ENCODE measurements at regions not wholly inside any gene's neighbourhood (a gene's known extent, or its start where the extent isn't known, plus 50 kb on each side); places are given as distances from the start of the nearest gene placed in this dataset.

DNA sequence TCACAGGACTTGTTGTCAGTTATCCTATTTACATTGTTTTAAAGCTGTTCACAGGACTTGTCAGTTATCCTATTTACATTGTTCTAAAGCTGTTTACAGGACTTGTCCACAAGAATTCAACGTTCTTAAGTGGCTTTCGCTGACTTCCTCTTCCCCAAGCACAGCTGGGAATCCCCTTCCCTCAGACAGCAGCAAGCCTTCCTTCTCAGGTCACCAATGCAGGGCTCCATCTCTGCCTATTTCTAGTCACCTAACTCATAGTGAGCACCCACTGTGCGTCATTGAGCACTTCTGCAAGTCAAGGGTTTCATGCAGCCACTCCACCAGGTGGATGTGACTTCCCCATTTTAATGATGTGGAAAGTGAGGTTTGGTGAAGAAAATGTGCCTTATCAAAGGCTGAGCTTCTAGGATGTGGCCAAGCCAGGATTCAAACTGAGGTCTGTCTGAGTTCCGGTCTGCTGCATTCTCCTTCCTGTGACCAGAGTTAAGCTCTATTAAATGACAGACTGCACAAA lies 109.8 kb upstream of the ZNF462 start:
- H3K9ac ChIP-seq (ENCODE audit: low read length), result no peak overlapping the region
- H3K4me3 ChIP-seq (ENCODE audit: low read depth, low read length), result no peak overlapping the region
- no peaks in the 10 kb centered on the region for H3K36me3 ChIP-seq (ENCODE audit: control insufficient read depth, insufficient read depth, low read length)
- H3K27me3 ChIP-seq (ENCODE audit: control insufficient read depth, insufficient read depth, low read length), result no peaks in the 10 kb centered on the region
- no peaks in the 10 kb centered on the region for H3K9me3 ChIP-seq (ENCODE audit: control insufficient read depth, insufficient read depth, low read depth, low read length)
- peaks cover 25% of the 10 kb centered on the region for H3K4me1 ChIP-seq (ENCODE audit: control insufficient read depth, insufficient read depth, low read length)
- no peak overlapping the region for H3K27ac ChIP-seq (ENCODE audit: low read depth, low read length)

DNA sequence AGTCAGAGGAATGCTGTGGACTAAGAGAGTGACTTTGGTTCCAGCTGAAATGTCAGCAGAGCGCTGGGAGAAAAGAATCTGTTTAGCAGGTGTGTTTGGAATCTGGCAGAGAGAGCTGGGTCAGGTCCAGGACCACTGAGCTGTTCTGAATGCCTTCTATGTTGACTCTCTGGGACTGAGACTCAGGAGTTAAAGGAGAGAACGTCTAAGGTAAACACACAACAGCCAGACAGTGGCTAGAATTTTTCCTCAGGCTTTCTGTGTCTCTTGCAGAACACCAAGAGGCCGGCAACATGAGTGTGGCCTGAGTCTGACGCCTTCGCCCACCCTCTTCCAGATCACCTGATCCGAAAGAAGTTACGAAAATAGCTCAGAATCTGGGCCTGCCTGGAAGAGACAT lies 107.2 kb upstream of the ZNF462 start:
- H3K9me3 ChIP-seq (ENCODE audit: control insufficient read depth, insufficient read depth, low read depth, low read length), result no peaks in the 10 kb centered on the region
- H3K4me3 ChIP-seq (ENCODE audit: low read depth, low read length), result no peak overlapping the region
- H3K27ac ChIP-seq (ENCODE audit: low read depth, low read length), result no peak overlapping the region
- H3K27me3 ChIP-seq (ENCODE audit: control insufficient read depth, insufficient read depth, low read length), result no peaks in the 10 kb centered on the region
- no peaks in the 10 kb centered on the region for H3K36me3 ChIP-seq (ENCODE audit: control insufficient read depth, insufficient read depth, low read length)
- peaks cover 41% of the 10 kb centered on the region for H3K4me1 ChIP-seq (ENCODE audit: control insufficient read depth, insufficient read depth, low read length)
- no peak overlapping the region for H3K9ac ChIP-seq (ENCODE audit: low read length)

- Histone ChIP-seq H3K9ac (ENCODE audit: low read length) (no peak overlapping the region), H3K9me3 (ENCODE audit: control insufficient read depth, insufficient read depth, low read depth, low read length) (no peaks in the 10 kb centered on the region), H3K4me1 (ENCODE audit: control insufficient read depth, insufficient read depth, low read length) (peaks cover 41% of the 10 kb centered on the region), H3K27me3 (ENCODE audit: control insufficient read depth, insufficient read depth, low read length) (no peaks in the 10 kb centered on the region), H3K36me3 (ENCODE audit: control insufficient read depth, insufficient read depth, low read length) (no peaks in the 10 kb centered on the region), H3K27ac (ENCODE audit: low read depth, low read length) (no peak overlapping the region), H3K4me3 (ENCODE audit: low read depth, low read length) (no peak overlapping the region)
Observed at GRCh38 chr9:106757514-106757913, 105.5 kb upstream of the ZNF462 start.

DNA sequence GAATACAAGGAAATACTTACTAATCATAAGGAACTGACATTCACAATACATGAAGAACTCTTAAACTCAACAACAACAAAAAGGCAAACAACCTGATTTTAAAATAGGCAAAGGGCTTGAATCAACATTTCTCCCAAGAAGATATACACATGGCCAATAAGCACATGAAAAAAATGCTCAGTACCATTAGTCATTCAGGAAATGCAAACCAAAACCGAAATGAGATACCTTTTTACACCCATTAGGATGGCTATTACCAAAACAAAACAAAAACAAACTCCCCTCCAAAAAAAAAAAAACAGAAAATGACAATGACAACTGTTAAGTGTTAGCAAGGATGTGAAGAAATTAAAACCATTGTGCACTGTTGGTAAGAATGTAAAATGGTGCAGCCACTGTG lies 104.1 kb upstream of the ZNF462 start:
- no peaks in the 10 kb centered on the region for H3K36me3 ChIP-seq (ENCODE audit: control insufficient read depth, insufficient read depth, low read length)
- no peaks in the 10 kb centered on the region for H3K27me3 ChIP-seq (ENCODE audit: control insufficient read depth, insufficient read depth, low read length)
- no peaks in the 10 kb centered on the region for H3K9me3 ChIP-seq (ENCODE audit: control insufficient read depth, insufficient read depth, low read depth, low read length)
- H3K9ac ChIP-seq (ENCODE audit: low read length), result no peak overlapping the region
- H3K4me1 ChIP-seq (ENCODE audit: control insufficient read depth, insufficient read depth, low read length), result peaks cover 33% of the 10 kb centered on the region
- H3K27ac ChIP-seq (ENCODE audit: low read depth, low read length), result no peak overlapping the region
- H3K4me3 ChIP-seq (ENCODE audit: low read depth, low read length), result no peak overlapping the region

GRCh38 chr9:106761493-106761892 lies 101.5 kb upstream of the ZNF462 start:
- no peak overlapping the region for H3K27ac ChIP-seq (ENCODE audit: low read depth, low read length)
- peaks cover 28% of the 10 kb centered on the region for H3K4me1 ChIP-seq (ENCODE audit: control insufficient read depth, insufficient read depth, low read length)
- no peak overlapping the region for H3K4me3 ChIP-seq (ENCODE audit: low read depth, low read length)
- no peaks in the 10 kb centered on the region for H3K27me3 ChIP-seq (ENCODE audit: control insufficient read depth, insufficient read depth, low read length)
- no peak overlapping the region for H3K9ac ChIP-seq (ENCODE audit: low read length)
- no peaks in the 10 kb centered on the region for H3K36me3 ChIP-seq (ENCODE audit: control insufficient read depth, insufficient read depth, low read length)
- H3K9me3 ChIP-seq (ENCODE audit: control insufficient read depth, insufficient read depth, low read depth, low read length), result no peaks in the 10 kb centered on the region

DNA sequence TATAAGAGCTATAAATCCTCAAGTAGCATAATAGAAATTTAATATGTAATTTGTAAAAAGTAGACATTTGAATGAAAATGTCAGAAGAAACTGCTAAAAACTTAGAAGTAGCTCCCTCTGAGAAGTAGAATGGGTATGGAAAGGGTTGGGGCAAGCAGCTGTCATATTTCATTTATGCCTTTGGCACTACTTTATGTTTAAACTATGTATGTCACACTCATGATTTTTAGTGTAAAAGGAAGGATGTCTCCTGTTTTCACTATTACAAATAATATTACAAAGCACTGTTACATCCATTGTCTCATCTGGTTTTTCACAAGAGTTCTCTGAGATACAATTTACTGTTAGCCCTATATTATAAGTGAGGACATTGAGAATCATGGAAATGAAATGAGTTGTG lies 96.3 kb upstream of the ZNF462 start:
- H3K4me3 ChIP-seq (ENCODE audit: low read depth, low read length), result no peak overlapping the region
- H3K9me3 ChIP-seq (ENCODE audit: control insufficient read depth, insufficient read depth, low read depth, low read length), result no peaks in the 10 kb centered on the region
- H3K36me3 ChIP-seq (ENCODE audit: control insufficient read depth, insufficient read depth, low read length), result no peaks in the 10 kb centered on the region
- no peaks in the 10 kb centered on the region for H3K27me3 ChIP-seq (ENCODE audit: control insufficient read depth, insufficient read depth, low read length)
- no peak overlapping the region for H3K9ac ChIP-seq (ENCODE audit: low read length)
- H3K4me1 ChIP-seq (ENCODE audit: control insufficient read depth, insufficient read depth, low read length), result no peaks in the 10 kb centered on the region
- H3K27ac ChIP-seq (ENCODE audit: low read depth, low read length), result no peak overlapping the region

DNA sequence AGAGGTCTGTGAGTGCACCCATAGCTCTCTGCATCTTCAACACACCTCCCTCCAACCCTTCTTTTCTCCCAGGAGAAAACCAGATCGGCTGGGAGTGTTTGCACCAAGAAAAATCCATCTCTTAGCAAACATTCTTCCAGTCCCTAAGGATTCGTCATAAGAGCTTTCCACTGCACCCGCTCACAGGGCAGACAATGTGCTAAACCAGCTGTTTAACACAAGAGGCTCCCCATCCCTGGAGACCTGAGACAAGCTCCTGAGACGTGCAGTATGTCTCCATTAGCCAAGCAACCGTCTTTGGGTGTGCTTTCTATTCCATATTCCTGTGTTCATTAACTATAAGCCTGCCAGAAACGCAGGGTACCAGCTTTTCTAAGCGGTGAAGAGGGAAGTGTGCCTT lies 93.6 kb upstream of the ZNF462 start:
- H3K4me3 ChIP-seq (ENCODE audit: low read depth, low read length), result no peak overlapping the region
- no peaks in the 10 kb centered on the region for H3K4me1 ChIP-seq (ENCODE audit: control insufficient read depth, insufficient read depth, low read length)
- no peaks in the 10 kb centered on the region for H3K36me3 ChIP-seq (ENCODE audit: control insufficient read depth, insufficient read depth, low read length)
- H3K9ac ChIP-seq (ENCODE audit: low read length), result no peak overlapping the region
- no peaks in the 10 kb centered on the region for H3K9me3 ChIP-seq (ENCODE audit: control insufficient read depth, insufficient read depth, low read depth, low read length)
- H3K27me3 ChIP-seq (ENCODE audit: control insufficient read depth, insufficient read depth, low read length), result no peaks in the 10 kb centered on the region
- H3K27ac ChIP-seq (ENCODE audit: low read depth, low read length), result no peak overlapping the region

DNA sequence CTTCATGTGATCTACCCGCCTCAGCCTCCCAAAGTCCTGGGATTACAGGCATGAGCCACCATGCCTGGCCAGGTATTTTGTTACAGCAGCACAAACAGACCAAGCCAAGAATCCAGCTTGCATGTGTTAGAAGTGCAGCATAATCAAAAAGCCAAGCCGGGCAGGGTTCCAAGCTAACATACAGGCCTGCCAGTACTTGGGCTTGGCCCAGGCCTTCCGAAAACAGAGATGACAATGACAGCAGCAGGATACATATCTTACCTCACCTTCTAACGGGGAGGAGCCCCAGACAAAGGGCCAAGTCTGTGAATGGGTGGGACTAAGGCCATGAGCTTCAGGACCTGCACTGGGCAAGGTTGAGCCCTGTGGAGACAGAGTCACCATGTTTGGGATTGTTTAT lies 91.4 kb upstream of the ZNF462 start:
- H3K4me1 ChIP-seq (ENCODE audit: control insufficient read depth, insufficient read depth, low read length), result no peaks in the 10 kb centered on the region
- H3K36me3 ChIP-seq (ENCODE audit: control insufficient read depth, insufficient read depth, low read length), result no peaks in the 10 kb centered on the region
- H3K9me3 ChIP-seq (ENCODE audit: control insufficient read depth, insufficient read depth, low read depth, low read length), result no peaks in the 10 kb centered on the region
- no peak overlapping the region for H3K9ac ChIP-seq (ENCODE audit: low read length)
- no peaks in the 10 kb centered on the region for H3K27me3 ChIP-seq (ENCODE audit: control insufficient read depth, insufficient read depth, low read length)
- no peak overlapping the region for H3K4me3 ChIP-seq (ENCODE audit: low read depth, low read length)
- H3K27ac ChIP-seq (ENCODE audit: low read depth, low read length), result no peak overlapping the region

DNA sequence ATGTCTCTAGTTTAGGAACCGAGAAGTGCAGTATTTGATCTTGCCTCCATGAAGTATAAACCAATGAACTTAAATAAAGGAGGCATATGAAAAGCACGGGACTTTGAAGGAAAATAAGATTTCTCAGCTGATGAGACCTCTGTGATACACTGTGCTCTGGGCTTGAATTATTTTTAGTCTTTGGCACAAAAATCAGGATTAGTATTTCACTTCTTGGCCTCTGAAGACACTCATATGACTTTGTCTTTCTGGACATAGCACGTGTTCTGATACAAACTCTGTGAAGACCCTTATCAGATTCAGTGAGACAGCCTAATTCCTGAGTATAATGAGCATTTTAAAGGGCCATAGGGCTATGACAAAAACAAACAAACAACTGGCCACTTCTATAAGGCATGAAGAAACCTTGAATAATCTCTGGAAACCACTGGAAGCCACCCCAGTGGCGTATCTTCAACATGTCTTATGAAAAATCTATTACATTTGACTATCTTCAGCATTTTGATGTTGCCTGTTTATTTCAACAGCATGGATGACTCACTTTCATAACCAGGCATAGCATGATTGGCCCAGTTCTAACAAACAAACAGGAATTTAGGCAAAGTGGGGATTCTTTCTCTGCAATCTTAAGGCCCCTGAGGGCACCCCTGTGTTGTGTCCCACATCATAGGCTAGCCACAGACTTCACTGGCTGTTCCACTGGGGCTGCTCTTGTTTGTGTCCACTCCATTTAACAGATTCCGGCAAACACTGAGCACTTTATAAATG lies 90.3 kb upstream of the ZNF462 start:
- Histone ChIP-seq H3K9ac (ENCODE audit: low read length) (no peak overlapping the region), H3K36me3 (ENCODE audit: control insufficient read depth, insufficient read depth, low read length) (no peaks in the 10 kb centered on the region), H3K27ac (ENCODE audit: low read depth, low read length) (no peak overlapping the region), H3K4me1 (ENCODE audit: control insufficient read depth, insufficient read depth, low read length) (no peaks in the 10 kb centered on the region), H3K9me3 (ENCODE audit: control insufficient read depth, insufficient read depth, low read depth, low read length) (no peaks in the 10 kb centered on the region), H3K4me3 (ENCODE audit: low read depth, low read length) (no peak overlapping the region), H3K27me3 (ENCODE audit: control insufficient read depth, insufficient read depth, low read length) (no peaks in the 10 kb centered on the region)

DNA sequence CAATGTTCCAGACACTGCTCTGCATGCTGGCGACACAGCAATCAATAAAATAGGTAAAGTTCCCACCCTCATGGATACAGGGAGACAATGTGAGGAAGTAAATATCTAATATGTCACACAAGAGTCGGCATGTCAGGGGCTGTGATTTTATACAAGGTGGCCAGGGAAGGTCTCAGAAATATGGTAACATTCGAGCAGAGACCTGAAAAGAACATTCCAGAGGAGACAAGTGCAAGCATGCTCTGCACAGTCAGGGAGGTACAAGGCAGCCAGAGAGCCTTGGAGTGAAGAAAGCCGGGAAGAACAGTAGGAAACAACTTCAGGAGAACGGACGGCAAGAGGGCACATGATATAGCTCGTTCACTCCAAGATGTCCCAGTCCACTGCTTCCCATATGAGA lies 89.2 kb upstream of the ZNF462 start:
- no peak overlapping the region for H3K4me3 ChIP-seq (ENCODE audit: low read depth, low read length)
- no peak overlapping the region for H3K9ac ChIP-seq (ENCODE audit: low read length)
- H3K27me3 ChIP-seq (ENCODE audit: control insufficient read depth, insufficient read depth, low read length), result no peaks in the 10 kb centered on the region
- no peaks in the 10 kb centered on the region for H3K36me3 ChIP-seq (ENCODE audit: control insufficient read depth, insufficient read depth, low read length)
- H3K9me3 ChIP-seq (ENCODE audit: control insufficient read depth, insufficient read depth, low read depth, low read length), result no peaks in the 10 kb centered on the region
- no peak overlapping the region for H3K27ac ChIP-seq (ENCODE audit: low read depth, low read length)
- no peaks in the 10 kb centered on the region for H3K4me1 ChIP-seq (ENCODE audit: control insufficient read depth, insufficient read depth, low read length)

GRCh38 chr9:106775960-106776359 lies 87.0 kb upstream of the ZNF462 start:
- Histone ChIP-seq H3K27ac (ENCODE audit: low read depth, low read length) (no peak overlapping the region), H3K36me3 (ENCODE audit: control insufficient read depth, insufficient read depth, low read length) (no peaks in the 10 kb centered on the region), H3K9ac (ENCODE audit: low read length) (no peak overlapping the region), H3K4me3 (ENCODE audit: low read depth, low read length) (no peak overlapping the region), H3K27me3 (ENCODE audit: control insufficient read depth, insufficient read depth, low read length) (no peaks in the 10 kb centered on the region), H3K4me1 (ENCODE audit: control insufficient read depth, insufficient read depth, low read length) (no peaks in the 10 kb centered on the region), H3K9me3 (ENCODE audit: control insufficient read depth, insufficient read depth, low read depth, low read length) (no peaks in the 10 kb centered on the region)
